ENCODE measurements at regions not wholly inside any gene's neighbourhood (a gene's known extent, or its start where the extent isn't known, plus 50 kb on each side); places are given as distances from the start of the nearest gene placed in this dataset.
"Not testable (repeated sequence)": the region's sequence is repeated elsewhere in the genome, so short reads cannot be mapped to it uniquely, and the experiment has no call there.

- no peak for DNase-seq (ENCODE audit: insufficient read length, low spot score)
- no peak for FAIRE-seq
Measured at GRCh38 chr6:167690931-167691330, 135.8 kb upstream of the AFDN start.

DNA sequence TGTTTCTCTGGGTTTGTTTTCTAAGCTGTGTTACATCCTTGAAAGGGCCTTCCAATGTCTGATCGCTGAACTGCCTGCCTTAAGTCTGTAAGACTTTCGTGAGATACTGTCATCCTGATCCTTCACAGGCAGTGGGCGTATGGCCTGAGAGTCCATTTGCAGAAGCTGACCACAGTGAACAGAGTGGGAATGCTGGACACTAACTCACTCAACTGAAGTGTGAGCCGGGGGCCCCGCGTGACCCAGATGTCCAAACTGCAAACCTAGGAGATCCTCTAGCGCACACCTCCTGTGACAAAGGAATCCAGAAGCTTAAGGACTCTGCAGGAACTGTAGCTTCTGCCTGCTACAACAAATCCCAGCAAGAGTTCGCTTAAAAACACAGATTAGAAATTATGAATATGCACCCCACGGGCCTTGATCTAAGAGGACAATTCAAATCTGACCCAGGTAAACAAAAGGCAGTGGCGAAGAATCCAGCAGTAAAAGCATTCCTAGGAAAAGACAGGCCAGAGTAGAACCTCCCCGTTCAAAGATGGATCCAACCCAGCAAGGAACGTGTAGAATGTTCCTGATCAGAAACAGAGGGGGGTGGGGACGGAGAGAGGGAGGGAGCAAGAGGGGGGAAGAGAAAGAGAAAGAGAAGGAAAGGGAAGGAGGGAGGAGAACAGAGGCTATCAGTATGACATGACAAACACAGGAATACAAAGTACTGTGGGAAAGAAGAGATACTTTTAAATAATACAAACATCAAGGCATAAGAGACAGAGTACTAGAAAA, 135.0 kb upstream of the AFDN start:
- FAIRE-seq (no peak), DNase-seq (ENCODE audit: insufficient read length, low spot score) (no peak)
- TF ChIP-seq, protein P1, sequence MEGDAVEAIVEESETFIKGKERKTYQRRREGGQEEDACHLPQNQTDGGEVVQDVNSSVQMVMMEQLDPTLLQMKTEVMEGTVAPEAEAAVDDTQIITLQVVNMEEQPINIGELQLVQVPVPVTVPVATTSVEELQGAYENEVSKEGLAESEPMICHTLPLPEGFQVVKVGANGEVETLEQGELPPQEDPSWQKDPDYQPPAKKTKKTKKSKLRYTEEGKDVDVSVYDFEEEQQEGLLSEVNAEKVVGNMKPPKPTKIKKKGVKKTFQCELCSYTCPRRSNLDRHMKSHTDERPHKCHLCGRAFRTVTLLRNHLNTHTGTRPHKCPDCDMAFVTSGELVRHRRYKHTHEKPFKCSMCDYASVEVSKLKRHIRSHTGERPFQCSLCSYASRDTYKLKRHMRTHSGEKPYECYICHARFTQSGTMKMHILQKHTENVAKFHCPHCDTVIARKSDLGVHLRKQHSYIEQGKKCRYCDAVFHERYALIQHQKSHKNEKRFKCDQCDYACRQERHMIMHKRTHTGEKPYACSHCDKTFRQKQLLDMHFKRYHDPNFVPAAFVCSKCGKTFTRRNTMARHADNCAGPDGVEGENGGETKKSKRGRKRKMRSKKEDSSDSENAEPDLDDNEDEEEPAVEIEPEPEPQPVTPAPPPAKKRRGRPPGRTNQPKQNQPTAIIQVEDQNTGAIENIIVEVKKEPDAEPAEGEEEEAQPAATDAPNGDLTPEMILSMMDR (IDR thresholded peaks at IDR 0.05; ENCODE audit: insufficient read depth, missing control alignments) = no peak

More at GRCh38 chr6:167690931-167691330, 135.8 kb upstream of the AFDN start:
- TF ChIP-seq, protein P1 (IDR thresholded peaks at IDR 0.05; ENCODE audit: insufficient read depth, missing control alignments) = no peak

GRCh38 chr6:167693478-167693877, 133.2 kb upstream of the AFDN start:
- not testable (repeated sequence) for DNase-seq (ENCODE audit: insufficient read length, low spot score); FAIRE-seq

DNA sequence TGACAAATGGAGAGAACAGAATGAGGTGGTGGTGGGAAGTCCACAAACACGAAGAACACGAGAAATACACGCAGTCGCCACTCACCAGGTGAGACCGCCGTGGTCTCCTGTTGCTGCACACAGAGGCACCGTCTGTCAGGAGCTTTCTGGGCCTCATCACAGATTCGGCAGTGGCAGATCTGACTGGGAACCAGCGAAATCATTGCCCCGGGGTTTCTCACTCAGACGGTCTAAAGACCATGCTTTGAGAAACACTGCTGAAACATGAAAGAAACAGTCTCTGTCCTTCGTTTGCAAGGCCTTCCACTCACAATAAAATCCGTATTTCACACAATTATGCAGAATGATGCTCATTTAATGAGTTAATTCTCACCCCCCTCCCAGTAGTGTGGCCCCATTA, 130.9 kb upstream of the AFDN start:
- FAIRE-seq (no peak), DNase-seq (ENCODE audit: insufficient read length, low spot score) (no peak)
- TF ChIP-seq, protein P1 (IDR thresholded peaks at IDR 0.05; ENCODE audit: insufficient read depth, missing control alignments) = no peak

GRCh38 chr6:167696296-167696695, 130.4 kb upstream of the AFDN start:
- no peak for DNase-seq (ENCODE audit: insufficient read length, low spot score)
- no peak for FAIRE-seq
- TF ChIP-seq, protein P1 (IDR thresholded peaks at IDR 0.05; ENCODE audit: insufficient read depth, missing control alignments) = no peak

DNA sequence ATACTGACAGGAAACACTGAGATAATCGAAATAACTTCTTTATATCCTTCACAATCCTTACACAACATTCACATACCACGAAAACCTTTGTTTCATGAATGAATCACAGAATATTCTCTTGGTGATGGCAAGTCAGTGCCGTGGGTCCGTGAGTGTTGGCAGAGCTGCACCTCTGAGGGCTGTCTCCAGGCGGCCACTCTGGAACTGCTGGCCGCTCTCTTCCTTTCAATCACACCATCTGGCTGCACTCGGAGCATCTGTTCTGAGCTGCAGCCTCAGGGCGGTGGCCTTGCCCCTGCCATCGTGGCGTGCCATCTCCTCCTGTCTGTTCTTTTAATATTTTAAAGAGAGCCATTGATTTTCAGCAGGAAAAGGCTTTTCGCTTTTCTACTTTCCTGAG, 129.4 kb upstream of the AFDN start:
- DNase-seq (ENCODE audit: insufficient read length, low spot score) (no peak), FAIRE-seq (no peak)

GRCh38 chr6:167698540-167698939, 128.2 kb upstream of the AFDN start:
- DNase-seq (ENCODE audit: insufficient read length, low spot score) (no peak), FAIRE-seq (no peak)
- TF ChIP-seq, protein P1 (IDR thresholded peaks at IDR 0.05; ENCODE audit: insufficient read depth, missing control alignments) = no peak

More for the DNA sequence above, 129.4 kb upstream of the AFDN start:
- TF ChIP-seq, protein P1 (IDR thresholded peaks at IDR 0.05; ENCODE audit: insufficient read depth, missing control alignments) = no peak

Measured in D721Med (cell line).